GM18511 (cell line): ENCODE measurements at regions not wholly inside any gene's neighbourhood (a gene's known extent, or its start where the extent isn't known, plus 50 kb on each side); places are given as distances from the start of the nearest gene placed in this dataset.
A peak's percentile ranks its signal among the peaks of the same experiment; 100 is the strongest.

Experiments used
- ATAC-seq: cut with Tn5 transposase; IDR thresholded peaks from one replicate; pipeline ENCODE4 v1.9.1; 2021; ENCODE audit warnings: mild to moderate bottlenecking, moderate library complexity; ENCODE audit not compliant: unreplicated experiment

GRCh38 chr17:72421128-72422092 lies 300.6 kb downstream of the SOX9 start:
- ATAC-seq: peak; percentile 42

GRCh38 chr17:72422204-72422504 lies 301.3 kb downstream of the SOX9 start:
- no peak for ATAC-seq

GRCh38 chr17:72422505-72423285 lies 301.9 kb downstream of the SOX9 start:
- ATAC-seq: peak; percentile 49

GRCh38 chr17:72423286-72423589 lies 302.4 kb downstream of the SOX9 start:
- ATAC-seq: no peak

- no peak for ATAC-seq
Measured at GRCh38 chr17:72423718-72424117, 302.9 kb downstream of the SOX9 start.

- no peak for ATAC-seq
Measured at GRCh38 chr17:72424505-72425117, 303.8 kb downstream of the SOX9 start.

- ATAC-seq: no peak
Measured at GRCh38 chr17:72425133-72425793, 304.4 kb downstream of the SOX9 start.

GRCh38 chr17:72425794-72426168 lies 305.0 kb downstream of the SOX9 start:
- no peak for ATAC-seq

- no peak for ATAC-seq
Measured at GRCh38 chr17:72426321-72426720, 305.5 kb downstream of the SOX9 start.

- no peak for ATAC-seq
Measured at GRCh38 chr17:72426948-72427760, 306.3 kb downstream of the SOX9 start.

- no peak for ATAC-seq
Measured at GRCh38 chr17:72427761-72428109, 306.9 kb downstream of the SOX9 start.

- no peak for ATAC-seq
Measured at GRCh38 chr17:72429066-72429638, 308.3 kb downstream of the SOX9 start.

GRCh38 chr17:72430611-72431432 lies 310.0 kb downstream of the SOX9 start:
- ATAC-seq: no peak

- ATAC-seq: no peak
Measured at GRCh38 chr17:72432143-72432621, 311.4 kb downstream of the SOX9 start.

- ATAC-seq: no peak
Measured at GRCh38 chr17:72432881-72433280, 312.1 kb downstream of the SOX9 start.

GRCh38 chr17:72433797-72434196 lies 313.0 kb downstream of the SOX9 start:
- ATAC-seq: no peak

GRCh38 chr17:72434581-72434980 lies 313.8 kb downstream of the SOX9 start:
- no peak for ATAC-seq

- no peak for ATAC-seq
Measured at GRCh38 chr17:72434991-72435618, 314.3 kb downstream of the SOX9 start.

- ATAC-seq: no peak
Measured at GRCh38 chr17:72438783-72439182, 318.0 kb downstream of the SOX9 start.
